Lower lobe of right lung (tissue), 2 donors: ENCODE measurements at regions not wholly inside any gene's neighbourhood (a gene's known extent, or its start where the extent isn't known, plus 50 kb on each side); places are given as distances from the start of the nearest gene placed in this dataset.

Source experiments
- ATAC-seq, 2 donors: fragments of 200-7000 bp; cut with Tn5 transposase; one replicate each; pipeline ENCODE4 v1.9.1; 2020 to 2022; ENCODE audit warnings: mild to moderate bottlenecking in 2 of 2, moderate library complexity in 2 of 2
- DNase-seq: peaks from one replicate; pipeline ENCODE4 v3.0.0-alpha.2; 2020
- H3K27ac ChIP-seq: fragments of 200-600 bp; one replicate; pipeline ENCODE4 v1.8.0; 2022
- H3K27me3 ChIP-seq: fragments of 200-600 bp; one replicate; pipeline ENCODE4 v1.8.0; 2022; ENCODE audit warnings: low read depth
- H3K36me3 ChIP-seq: fragments of 200-600 bp; one replicate; pipeline ENCODE4 v1.8.0; 2022; ENCODE audit warnings: mild to moderate bottlenecking
- H3K4me1 ChIP-seq: fragments of 200-600 bp; one replicate; pipeline ENCODE4 v1.8.0; 2022
- H3K4me3 ChIP-seq: fragments of 200-600 bp; one replicate; pipeline ENCODE4 v1.8.0; 2022; ENCODE audit warnings: mild to moderate bottlenecking
- H3K9me3 ChIP-seq: fragments of 200-600 bp; one replicate; pipeline ENCODE4 v1.8.0; 2022
- intact Hi-C: fragments of 100-400 bp; cut with DNase I; formaldehyde crosslinking; loops from one replicate; pipeline ENCODE4 v1.11.0; 2022
- TF ChIP-seq, protein P1 (sequence below): fragments of 200-600 bp; IDR thresholded peaks from one replicate; pipeline ENCODE4 v1.8.0; 2022; ENCODE audit warnings: antibody characterized with exemption, mild to moderate bottlenecking
- donor health status: DM: no; HTN: yes; CAD: no; lungs with severe emphysema.

DNA sequence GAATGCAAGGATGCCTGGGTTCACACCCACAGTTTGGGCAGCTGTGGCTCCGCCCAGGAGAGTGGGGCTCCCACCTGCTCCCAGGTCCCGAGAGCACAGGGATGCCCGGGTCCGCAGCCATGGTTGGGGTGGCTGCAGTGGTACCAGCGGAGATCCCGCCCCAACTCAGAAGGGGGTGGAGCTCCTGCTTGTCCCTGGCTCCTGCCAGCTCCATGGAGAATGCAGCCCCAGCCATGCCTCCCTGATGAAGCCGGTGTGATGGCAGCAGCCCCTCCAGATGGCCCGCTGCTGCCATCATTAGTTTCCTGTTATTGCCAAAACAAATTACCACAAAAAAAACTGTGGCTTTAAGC lies 113.1 kb upstream of the RUNX3 start:
- no peak for DNase-seq
- TF ChIP-seq, protein P1, sequence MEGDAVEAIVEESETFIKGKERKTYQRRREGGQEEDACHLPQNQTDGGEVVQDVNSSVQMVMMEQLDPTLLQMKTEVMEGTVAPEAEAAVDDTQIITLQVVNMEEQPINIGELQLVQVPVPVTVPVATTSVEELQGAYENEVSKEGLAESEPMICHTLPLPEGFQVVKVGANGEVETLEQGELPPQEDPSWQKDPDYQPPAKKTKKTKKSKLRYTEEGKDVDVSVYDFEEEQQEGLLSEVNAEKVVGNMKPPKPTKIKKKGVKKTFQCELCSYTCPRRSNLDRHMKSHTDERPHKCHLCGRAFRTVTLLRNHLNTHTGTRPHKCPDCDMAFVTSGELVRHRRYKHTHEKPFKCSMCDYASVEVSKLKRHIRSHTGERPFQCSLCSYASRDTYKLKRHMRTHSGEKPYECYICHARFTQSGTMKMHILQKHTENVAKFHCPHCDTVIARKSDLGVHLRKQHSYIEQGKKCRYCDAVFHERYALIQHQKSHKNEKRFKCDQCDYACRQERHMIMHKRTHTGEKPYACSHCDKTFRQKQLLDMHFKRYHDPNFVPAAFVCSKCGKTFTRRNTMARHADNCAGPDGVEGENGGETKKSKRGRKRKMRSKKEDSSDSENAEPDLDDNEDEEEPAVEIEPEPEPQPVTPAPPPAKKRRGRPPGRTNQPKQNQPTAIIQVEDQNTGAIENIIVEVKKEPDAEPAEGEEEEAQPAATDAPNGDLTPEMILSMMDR, result no peak
- intact Hi-C loops, result no loop called here
- Histone ChIP-seq H3K9me3 (peaks cover 6% of the 10 kb centered on the region), H3K4me3 (no peak overlapping the region), H3K27ac (no peak overlapping the region), H3K36me3 (no peaks in the 10 kb centered on the region), H3K27me3 (no peaks in the 10 kb centered on the region), H3K4me1 (no peaks in the 10 kb centered on the region)
- ATAC-seq, result no peak

GRCh38 chr1:25042331-25043227 lies 112.5 kb upstream of the RUNX3 start:
- intact Hi-C loops, result no loop called here
- H3K27ac ChIP-seq, result no peak overlapping the region
- no peaks in the 10 kb centered on the region for H3K4me1 ChIP-seq
- H3K4me3 ChIP-seq, result no peak overlapping the region
- ATAC-seq, result no peak
- DNase-seq, result no peak
- H3K9me3 ChIP-seq, result peaks cover 6% of the 10 kb centered on the region
- no peaks in the 10 kb centered on the region for H3K36me3 ChIP-seq
- TF ChIP-seq, protein P1, result no peak
- no peaks in the 10 kb centered on the region for H3K27me3 ChIP-seq

GRCh38 chr1:25041916-25042315 lies 111.8 kb upstream of the RUNX3 start:
- Histone ChIP-seq H3K9me3 (peaks cover 6% of the 10 kb centered on the region), H3K27ac (no peak overlapping the region), H3K4me1 (no peaks in the 10 kb centered on the region), H3K27me3 (no peaks in the 10 kb centered on the region), H3K4me3 (no peak overlapping the region), H3K36me3 (no peaks in the 10 kb centered on the region)
- no peak for DNase-seq
- intact Hi-C loops, result no loop called here
- ATAC-seq, result no peak
- TF ChIP-seq, protein P1, result no peak

GRCh38 chr1:25040122-25040685 lies 110.1 kb upstream of the RUNX3 start:
- no peak overlapping the region for H3K27ac ChIP-seq
- ATAC-seq (no peak), DNase-seq (no peak)
- no peaks in the 10 kb centered on the region for H3K27me3 ChIP-seq
- H3K36me3 ChIP-seq, result no peaks in the 10 kb centered on the region
- H3K4me1 ChIP-seq, result no peaks in the 10 kb centered on the region
- H3K4me3 ChIP-seq, result no peak overlapping the region
- intact Hi-C loops, result no loop called here
- H3K9me3 ChIP-seq, result peaks cover 6% of the 10 kb centered on the region
- TF ChIP-seq, protein P1, result no peak

GRCh38 chr1:25039229-25039628 lies 109.2 kb upstream of the RUNX3 start:
- Histone ChIP-seq H3K36me3 (no peaks in the 10 kb centered on the region), H3K4me1 (peaks cover 7% of the 10 kb centered on the region), H3K27me3 (no peaks in the 10 kb centered on the region), H3K27ac (no peak overlapping the region), H3K4me3 (no peak overlapping the region), H3K9me3 (peaks cover 6% of the 10 kb centered on the region)
- DNase-seq, result no peak
- ATAC-seq, result peak in 1 of 2 donors; percentile 4
- TF ChIP-seq, protein P1, result no peak
- intact Hi-C loops, result no loop called here
